ENCODE measurements at regions not wholly inside any gene's neighbourhood (a gene's known extent, or its start where the extent isn't known, plus 50 kb on each side); places are given as distances from the start of the nearest gene placed in this dataset.

- H3K4me3 ChIP-seq: no peak overlapping the region
- intact Hi-C loops (cut with DNase I): no loop called here
- no peak for DNase-seq (ENCODE audit: extremely low spot score)
- no peaks in the 10 kb centered on the region for H3K36me3 ChIP-seq
- H3K27me3 ChIP-seq: no peaks in the 10 kb centered on the region
- no peaks in the 10 kb centered on the region for H3K4me1 ChIP-seq
- no peaks in the 10 kb centered on the region for H3K9me3 ChIP-seq
- TF ChIP-seq CTCF (IDR thresholded peaks at IDR 0.05) (no peak), EP300 (IDR thresholded peaks at IDR 0.05) (no peak), POLR2AphosphoS5 (IDR thresholded peaks at IDR 0.05) (no peak), POLR2A (IDR thresholded peaks at IDR 0.05; ENCODE audit: low read depth) (no peak)
- WGBS: 64% methylated on average over 4 of the region's 4 CpGs
- no peak overlapping the region for H3K27ac ChIP-seq (replicated peaks in 1 of 4)
These were observed 254.6 kb downstream of the STIM2 start for GRCh38 chr4:27115221-27115620.

GRCh38 chr4:27117453-27117852 is 256.8 kb downstream of the STIM2 start:
- Histone ChIP-seq H3K4me1 (no peaks in the 10 kb centered on the region), H3K4me3 (no peak overlapping the region), H3K36me3 (no peaks in the 10 kb centered on the region), H3K27ac (replicated peaks in 1 of 4) (no peak overlapping the region), H3K9me3 (no peaks in the 10 kb centered on the region), H3K27me3 (no peaks in the 10 kb centered on the region)
- DNase-seq (ENCODE audit: extremely low spot score): no peak
- intact Hi-C loops (cut with DNase I): no loop called here
- WGBS: 92% methylated on average over 1 of the region's 1 CpG
- TF ChIP-seq POLR2AphosphoS5 (IDR thresholded peaks at IDR 0.05) (no peak), CTCF (IDR thresholded peaks at IDR 0.05) (no peak), EP300 (IDR thresholded peaks at IDR 0.05) (no peak), POLR2A (IDR thresholded peaks at IDR 0.05; ENCODE audit: low read depth) (no peak)

GRCh38 chr4:27119239-27119638 is 258.6 kb downstream of the STIM2 start:
- H3K4me1 ChIP-seq: no peaks in the 10 kb centered on the region
- H3K4me3 ChIP-seq: no peak overlapping the region
- no peak for DNase-seq (ENCODE audit: extremely low spot score)
- H3K27ac ChIP-seq (replicated peaks in 1 of 4): no peak overlapping the region
- no peak for TF ChIP-seq POLR2AphosphoS5 (IDR thresholded peaks at IDR 0.05)
- TF ChIP-seq CTCF (IDR thresholded peaks at IDR 0.05): no peak
- no peak for TF ChIP-seq EP300 (IDR thresholded peaks at IDR 0.05)
- TF ChIP-seq POLR2A (IDR thresholded peaks at IDR 0.05; ENCODE audit: low read depth): no peak
- intact Hi-C loops (cut with DNase I): no loop called here
- 83% methylated on average over 5 of the region's 5 CpGs for WGBS
- no peaks in the 10 kb centered on the region for H3K9me3 ChIP-seq
- no peaks in the 10 kb centered on the region for H3K36me3 ChIP-seq
- H3K27me3 ChIP-seq: no peaks in the 10 kb centered on the region

- no peak overlapping the region for H3K27ac ChIP-seq (replicated peaks in 1 of 4)
- no peaks in the 10 kb centered on the region for H3K9me3 ChIP-seq
- H3K4me1 ChIP-seq: no peaks in the 10 kb centered on the region
- no peaks in the 10 kb centered on the region for H3K36me3 ChIP-seq
- WGBS: 83% methylated on average over 5 of the region's 5 CpGs
- H3K4me3 ChIP-seq: no peak overlapping the region
- intact Hi-C loops (cut with DNase I): no loop called here
- DNase-seq (ENCODE audit: extremely low spot score): no peak
- H3K27me3 ChIP-seq: no peaks in the 10 kb centered on the region
- no peak for TF ChIP-seq EP300 (IDR thresholded peaks at IDR 0.05)
- no peak for TF ChIP-seq POLR2A (IDR thresholded peaks at IDR 0.05; ENCODE audit: low read depth)
- TF ChIP-seq POLR2AphosphoS5 (IDR thresholded peaks at IDR 0.05): no peak
- TF ChIP-seq CTCF (IDR thresholded peaks at IDR 0.05): no peak
These were observed 261.2 kb downstream of the STIM2 start for GRCh38 chr4:27121830-27122229.

- TF ChIP-seq CTCF (IDR thresholded peaks at IDR 0.05) (no peak), POLR2AphosphoS5 (IDR thresholded peaks at IDR 0.05) (no peak), EP300 (IDR thresholded peaks at IDR 0.05) (no peak), POLR2A (IDR thresholded peaks at IDR 0.05; ENCODE audit: low read depth) (no peak)
- no peaks in the 10 kb centered on the region for H3K4me1 ChIP-seq
- 56% methylated on average over 3 of the region's 3 CpGs for WGBS
- H3K27me3 ChIP-seq: no peaks in the 10 kb centered on the region
- no peak for DNase-seq (ENCODE audit: extremely low spot score)
- H3K9me3 ChIP-seq: no peaks in the 10 kb centered on the region
- no peaks in the 10 kb centered on the region for H3K36me3 ChIP-seq
- intact Hi-C loops (cut with DNase I): no loop called here
- no peak overlapping the region for H3K4me3 ChIP-seq
- H3K27ac ChIP-seq (replicated peaks in 1 of 4): no peak overlapping the region
These were observed 262.6 kb downstream of the STIM2 start for GRCh38 chr4:27123123-27123768.

Measured in esophagus muscularis mucosa (tissue), 4 donors.